Activated CD8-positive, alpha-beta memory T cell treated with anti-CD3 and anti-CD28 coated beads, Interleukin-2, amount 10 ng/mL, durations not matched to agents 7 days and 5 days (primary cell): ENCODE measurements at regions not wholly inside any gene's neighbourhood (a gene's known extent, or its start where the extent isn't known, plus 50 kb on each side); places are given as distances from the start of the nearest gene placed in this dataset.
A peak's percentile ranks its signal among the peaks of the same experiment; 100 is the strongest.

Experiments used
- ATAC-seq: fragments of 150-1000 bp; cut with Tn5 transposase; one replicate; pipeline ENCODE4 v1.10.0; 2021; ENCODE audit warnings: moderate library complexity
- CTCF ChIA-PET: fragments of 350-600 bp; sonication (Branson Sonifier 250); formaldehyde crosslinking; loops from one replicate; lab custom pipeline; 2021; ENCODE audit warnings: antibody characterized with exemption; lab: Charles Lee
- DNase-seq: peaks from one replicate; pipeline ENCODE4 v3.0.0-alpha.2; 2020
- H3K27ac Mint-ChIP-seq: one replicate; pipeline ENCODE4 v1.8.0; 2021; ENCODE audit warnings: mild to moderate bottlenecking, mixed read lengths
- H3K27me3 Mint-ChIP-seq: one replicate; pipeline ENCODE4 v1.8.0; 2021; ENCODE audit warnings: mixed read lengths
- H3K36me3 Mint-ChIP-seq: one replicate; pipeline ENCODE4 v1.8.0; 2021; ENCODE audit warnings: mild to moderate bottlenecking, mixed read lengths
- H3K4me1 Mint-ChIP-seq: one replicate; pipeline ENCODE4 v1.8.0; 2021; ENCODE audit warnings: mixed read lengths
- H3K4me3 Mint-ChIP-seq: one replicate; pipeline ENCODE4 v1.8.0; 2021; ENCODE audit warnings: mild to moderate bottlenecking, moderate library complexity, mixed read lengths
- H3K9me3 Mint-ChIP-seq: one replicate; pipeline ENCODE4 v1.8.0; 2022; ENCODE audit warnings: low read depth, mixed read lengths

DNA sequence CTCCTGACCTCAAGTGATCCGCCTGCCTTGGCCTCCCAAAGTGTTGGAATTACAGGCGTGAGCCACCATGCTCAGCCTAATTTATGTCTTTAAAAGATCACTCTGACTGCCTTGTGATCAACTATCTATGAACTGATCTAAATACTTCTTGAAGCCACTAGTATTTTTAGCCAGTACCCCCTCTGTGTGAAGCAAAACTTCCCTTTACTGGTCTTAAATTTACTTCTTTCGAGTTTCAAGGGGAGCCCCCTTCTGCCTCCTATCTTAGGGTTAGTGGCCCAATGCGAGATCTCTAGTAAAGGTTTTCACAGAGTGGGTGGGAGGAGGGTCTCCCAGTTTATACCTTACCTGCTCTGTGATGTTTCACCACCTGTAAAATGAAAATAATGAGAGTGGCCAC lies 66.1 kb upstream of the RPL11 start:
- Mint-ChIP-seq H3K27ac (no peak overlapping the region), H3K36me3 (no peaks in the 10 kb centered on the region), H3K27me3 (peaks cover 2% of the 10 kb centered on the region), H3K4me1 (peaks cover 33% of the 10 kb centered on the region), H3K9me3 (peaks cover 3% of the 10 kb centered on the region), H3K4me3 (no peak overlapping the region)
- no peak for DNase-seq
- no peak for ATAC-seq
- CTCF ChIA-PET, result interaction anchor here (1.0 to 1.6 kb wide), 2 partner anchors 8 to 9 kb away, joined by 4 to 5 read pairs; no protein-coding TSS in a partner anchor

DNA sequence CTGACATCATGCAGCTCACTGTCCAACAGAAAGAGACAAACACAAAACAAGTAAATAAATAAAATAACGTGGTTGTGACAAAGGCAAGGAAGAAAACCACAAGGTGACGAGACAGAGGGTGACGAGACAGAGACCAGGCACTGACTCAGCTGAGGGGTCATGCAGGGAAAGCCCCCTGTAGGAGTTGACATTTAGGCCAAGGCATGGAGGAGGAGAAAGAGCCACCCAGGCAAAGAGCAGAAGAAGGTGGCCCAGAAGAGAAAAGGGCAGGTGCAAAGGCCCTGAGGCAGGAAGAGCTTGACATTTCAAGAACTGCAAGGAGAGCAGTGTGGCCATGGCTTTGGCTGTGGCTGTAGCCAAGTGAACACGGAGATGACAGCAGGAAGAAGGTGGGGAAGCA lies 65.1 kb upstream of the ID3 start:
- DNase-seq (peak; percentile 51), ATAC-seq (peak; percentile 29)
- peaks cover 3% of the 10 kb centered on the region for H3K9me3 Mint-ChIP-seq
- peaks cover 2% of the 10 kb centered on the region for H3K27me3 Mint-ChIP-seq
- CTCF ChIA-PET, result interaction anchor here (1.0 to 2.7 kb wide), 6 partner anchors 9 to 79 kb away, joined by 3 to 7 read pairs (median 6); no protein-coding TSS in a partner anchor
- H3K4me3 Mint-ChIP-seq, result no peak overlapping the region
- H3K27ac Mint-ChIP-seq, result no peak overlapping the region
- peaks cover 42% of the 10 kb centered on the region for H3K4me1 Mint-ChIP-seq
- no peaks in the 10 kb centered on the region for H3K36me3 Mint-ChIP-seq

DNA sequence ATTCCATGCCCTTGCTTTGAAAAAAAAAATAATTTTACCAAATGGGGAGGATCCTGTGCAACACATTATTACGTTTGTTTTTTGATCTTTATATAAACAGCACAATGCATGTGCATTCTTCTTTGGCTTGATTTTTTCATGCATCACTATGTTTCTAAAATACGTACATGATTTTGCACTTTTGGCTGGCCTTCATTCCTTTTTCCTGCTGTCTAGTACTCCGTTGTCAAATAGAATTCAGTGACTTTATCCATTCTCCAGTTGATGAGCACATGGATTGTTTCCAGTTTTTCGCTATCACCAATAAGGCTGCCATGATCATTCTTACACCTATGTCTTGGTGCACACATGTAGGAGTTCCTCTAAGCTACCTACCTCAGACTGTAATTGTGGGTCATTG lies 63.0 kb upstream of the ID3 start:
- ATAC-seq (no peak), DNase-seq (no peak)
- Mint-ChIP-seq H3K27me3 (peaks cover 11% of the 10 kb centered on the region), H3K27ac (no peak overlapping the region), H3K4me1 (peaks cover 44% of the 10 kb centered on the region), H3K36me3 (no peaks in the 10 kb centered on the region), H3K9me3 (peaks cover 3% of the 10 kb centered on the region), H3K4me3 (no peak overlapping the region)
- CTCF ChIA-PET, result interaction anchor here (1.0 to 7.2 kb wide), 2 partner anchors 12 to 127 kb away, joined by 3 to 114 read pairs; no protein-coding TSS in a partner anchor

DNA sequence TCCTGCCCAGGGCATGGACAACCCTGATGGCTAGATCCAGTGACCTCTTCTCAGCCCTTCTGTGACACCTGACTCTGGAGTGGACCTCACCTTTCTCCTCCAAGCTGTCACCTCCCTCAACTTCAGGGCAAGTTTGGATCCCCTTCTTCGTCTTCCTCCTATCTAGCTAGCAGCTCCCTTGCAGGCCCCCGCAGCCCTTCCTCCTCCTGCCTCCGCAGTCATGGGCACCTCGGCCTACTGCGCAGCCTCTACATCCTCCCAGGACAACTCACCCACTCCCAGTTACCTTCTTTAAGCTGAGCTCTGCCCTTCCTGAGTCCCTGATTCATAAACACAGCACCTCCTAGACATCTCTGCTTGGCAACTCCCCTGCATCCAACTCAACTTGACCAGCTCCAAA lies 61.3 kb upstream of the ID3 start:
- no peaks in the 10 kb centered on the region for H3K36me3 Mint-ChIP-seq
- H3K9me3 Mint-ChIP-seq, result no peaks in the 10 kb centered on the region
- H3K4me1 Mint-ChIP-seq, result peaks cover 37% of the 10 kb centered on the region
- peak overlapping the region; percentile 12 for H3K4me3 Mint-ChIP-seq
- no peak for DNase-seq
- CTCF ChIA-PET, result interaction anchor here (0.7 to 7.2 kb wide), 9 partner anchors 14 to 81 kb away, joined by 3 to 114 read pairs (median 6); no protein-coding TSS in a partner anchor
- H3K27ac Mint-ChIP-seq, result no peak overlapping the region
- H3K27me3 Mint-ChIP-seq, result peaks cover 11% of the 10 kb centered on the region
- ATAC-seq, result no peak

DNA sequence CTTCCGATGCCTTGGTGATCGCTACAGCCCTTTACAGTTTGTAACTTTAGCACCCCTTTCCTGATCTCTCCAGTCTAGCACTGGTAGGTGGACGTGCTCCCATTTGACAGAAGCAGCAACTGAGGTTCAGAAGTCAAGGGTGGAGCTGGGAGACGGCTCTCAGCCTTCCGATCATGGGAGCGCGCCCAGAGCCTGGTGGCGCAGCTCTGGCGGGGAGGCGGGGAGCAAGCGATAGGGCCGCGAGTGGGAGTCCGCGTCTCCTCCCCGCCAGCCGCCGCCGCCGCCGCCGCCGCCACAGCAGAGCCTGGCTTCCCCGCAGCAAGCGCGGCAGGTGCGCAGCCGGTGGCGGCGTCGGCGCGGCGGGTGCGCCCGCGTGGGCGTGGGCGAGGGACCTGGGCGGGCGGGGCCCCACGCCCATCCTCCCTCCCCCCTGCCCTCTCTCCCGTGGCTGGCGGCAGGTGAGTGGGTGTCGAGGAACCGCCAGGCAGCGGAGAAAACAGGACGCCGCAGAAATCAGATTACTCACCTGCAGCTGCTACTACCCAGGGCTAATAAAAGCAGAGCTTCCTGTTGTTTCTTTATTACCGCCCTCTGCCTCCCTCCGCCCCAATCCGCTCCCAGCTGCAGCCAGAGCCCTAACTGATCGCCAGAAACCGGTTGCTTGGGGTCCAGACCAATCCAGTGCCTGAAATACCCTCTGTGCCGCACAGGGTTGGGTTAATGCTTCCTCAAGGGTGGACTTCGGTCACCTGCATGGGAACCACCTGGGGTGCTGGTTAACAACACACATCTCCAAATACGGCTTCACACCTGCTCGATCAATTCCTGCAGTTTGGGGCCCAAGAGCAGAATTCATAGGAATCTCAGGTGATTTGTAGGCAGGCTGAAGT lies 60.2 kb upstream of the ID3 start:
- no peaks in the 10 kb centered on the region for H3K9me3 Mint-ChIP-seq
- ATAC-seq (peak; percentile 82), DNase-seq (peak; percentile 81)
- peaks cover 11% of the 10 kb centered on the region for H3K27me3 Mint-ChIP-seq
- peaks cover 36% of the 10 kb centered on the region for H3K4me1 Mint-ChIP-seq
- H3K36me3 Mint-ChIP-seq, result no peaks in the 10 kb centered on the region
- H3K27ac Mint-ChIP-seq, result peak overlapping the region; percentile 61
- H3K4me3 Mint-ChIP-seq, result peak overlapping the region; percentile 67
- CTCF ChIA-PET, result interaction anchor here (0.9 to 7.2 kb wide), 11 partner anchors 15 to 79 kb away, joined by 3 to 114 read pairs (median 5); no protein-coding TSS in a partner anchor

DNA sequence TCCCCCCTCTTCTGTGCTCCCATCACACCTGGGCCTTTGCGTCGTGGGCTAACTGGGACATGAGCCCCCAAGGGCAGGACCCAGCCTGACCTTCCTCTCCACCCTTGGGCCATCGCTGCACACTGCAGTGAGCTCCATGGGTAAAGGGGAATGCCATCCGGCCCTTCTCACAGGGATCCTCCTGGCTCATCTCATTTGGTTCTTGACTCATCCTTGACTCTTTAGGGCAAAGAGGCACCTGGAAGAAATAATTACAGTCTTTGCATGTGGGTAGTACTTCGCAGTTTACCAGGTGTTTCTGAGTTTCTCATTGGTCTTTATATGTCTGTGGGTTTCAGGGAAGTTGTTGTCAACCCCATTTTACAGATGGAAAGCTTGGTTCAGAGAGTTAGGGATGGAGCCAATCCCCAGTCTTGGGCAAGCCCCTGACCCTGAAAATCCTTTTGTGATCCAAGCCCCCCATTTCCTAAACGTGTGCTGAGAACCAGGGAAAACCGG lies 59.3 kb upstream of the ID3 start:
- Mint-ChIP-seq H3K9me3 (no peaks in the 10 kb centered on the region), H3K4me1 (peaks cover 37% of the 10 kb centered on the region), H3K4me3 (peak overlapping the region; percentile 67), H3K27ac (no peak overlapping the region), H3K27me3 (peaks cover 11% of the 10 kb centered on the region), H3K36me3 (no peaks in the 10 kb centered on the region)
- no peak for DNase-seq
- CTCF ChIA-PET, result interaction anchor here (0.8 to 7.2 kb wide), 6 partner anchors 16 to 66 kb away, joined by 3 to 114 read pairs (median 5); no protein-coding TSS in a partner anchor
- no peak for ATAC-seq

DNA sequence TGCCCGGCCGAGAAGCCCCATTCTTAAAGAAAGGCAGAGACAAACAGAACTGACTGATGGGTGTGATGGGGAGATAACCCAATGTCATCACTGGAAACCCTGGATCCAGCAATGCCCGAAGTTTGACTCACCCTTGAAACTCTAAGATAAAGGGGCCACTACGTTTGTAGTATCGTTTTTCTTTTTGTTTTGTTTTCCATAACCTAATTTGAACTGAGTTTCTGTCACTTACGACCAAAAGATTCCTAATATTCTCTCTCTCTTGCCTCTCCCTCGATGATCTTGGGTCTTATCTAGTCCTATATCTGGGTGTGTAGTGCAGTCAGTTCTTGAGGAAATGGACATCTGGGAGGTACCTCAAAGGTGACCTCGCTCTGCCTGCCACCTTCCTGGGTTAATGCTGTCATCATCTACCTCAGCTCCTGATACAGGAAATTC lies 57.8 kb upstream of the ID3 start:
- no peaks in the 10 kb centered on the region for H3K9me3 Mint-ChIP-seq
- peaks cover 11% of the 10 kb centered on the region for H3K27me3 Mint-ChIP-seq
- no peaks in the 10 kb centered on the region for H3K36me3 Mint-ChIP-seq
- no peak overlapping the region for H3K4me3 Mint-ChIP-seq
- CTCF ChIA-PET, result interaction anchor here (0.8 to 7.2 kb wide), 5 partner anchors 17 to 89 kb away, joined by 3 to 114 read pairs (median 3); no protein-coding TSS in a partner anchor
- DNase-seq, result no peak
- no peak overlapping the region for H3K27ac Mint-ChIP-seq
- peaks cover 52% of the 10 kb centered on the region for H3K4me1 Mint-ChIP-seq
- ATAC-seq, result no peak

DNA sequence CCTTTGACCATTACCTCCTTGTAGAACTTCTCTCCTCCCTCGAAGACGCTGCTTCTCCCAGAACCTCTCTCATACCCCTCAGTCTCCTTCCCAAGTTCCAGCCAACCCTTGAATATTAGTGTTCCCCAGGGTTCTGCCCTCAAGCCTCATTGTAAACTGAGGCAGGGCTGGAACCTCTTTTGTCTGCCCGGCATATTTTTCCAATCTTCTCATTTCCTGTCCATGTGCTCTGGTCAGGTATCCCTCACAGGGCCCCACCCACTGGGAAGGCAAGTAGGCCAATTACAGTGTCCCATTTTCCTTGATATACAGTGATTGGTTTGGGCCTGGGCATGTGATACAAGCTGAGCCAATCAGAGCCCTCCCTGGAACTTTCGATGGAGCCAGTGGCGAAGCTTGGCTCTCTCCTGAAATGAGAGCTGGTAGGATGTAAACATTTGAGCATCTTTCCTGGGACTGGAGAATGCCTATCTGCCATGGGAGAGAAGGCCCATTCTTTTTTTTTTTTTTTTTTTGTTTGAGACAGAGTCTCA lies 57.1 kb upstream of the ID3 start:
- no peak overlapping the region for H3K27ac Mint-ChIP-seq
- no peak for ATAC-seq
- CTCF ChIA-PET, result interaction anchor here (1.5 to 7.2 kb wide), 2 partner anchors 18 to 88 kb away, joined by 3 to 114 read pairs; no protein-coding TSS in a partner anchor

DNA sequence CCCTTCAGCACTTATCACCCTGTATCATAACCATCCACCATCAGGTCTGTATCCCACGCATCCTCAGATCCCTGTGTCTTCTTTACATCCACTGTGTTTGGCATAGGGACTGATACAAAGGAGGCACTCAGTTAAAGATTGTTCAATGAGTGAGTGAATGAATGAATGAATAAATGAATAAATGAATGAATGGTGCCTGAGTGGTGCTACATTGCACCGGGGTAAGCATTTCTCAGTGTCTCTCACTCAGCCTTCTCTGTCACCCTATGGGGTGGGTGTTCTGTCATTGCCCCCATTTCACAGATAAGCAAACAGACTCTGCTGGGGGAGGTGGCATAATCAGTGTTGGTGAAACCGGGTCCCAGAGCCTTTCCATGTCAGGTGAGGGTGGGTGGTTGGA lies 56.6 kb upstream of the ID3 start:
- Mint-ChIP-seq H3K4me1 (peaks cover 58% of the 10 kb centered on the region), H3K27ac (no peak overlapping the region), H3K4me3 (no peak overlapping the region), H3K9me3 (no peaks in the 10 kb centered on the region), H3K36me3 (no peaks in the 10 kb centered on the region), H3K27me3 (peaks cover 9% of the 10 kb centered on the region)
- CTCF ChIA-PET, result interaction anchor here (1.5 kb wide), 1 partner anchor 88 kb away, joined by 3 read pairs; no protein-coding TSS in a partner anchor
- DNase-seq (no peak), ATAC-seq (no peak)

More for the DNA sequence above, 57.1 kb upstream of the ID3 start:
- Mint-ChIP-seq H3K36me3 (no peaks in the 10 kb centered on the region), H3K4me3 (no peak overlapping the region), H3K27me3 (peaks cover 11% of the 10 kb centered on the region), H3K9me3 (no peaks in the 10 kb centered on the region), H3K4me1 (peaks cover 58% of the 10 kb centered on the region)
- no peak for DNase-seq

DNA sequence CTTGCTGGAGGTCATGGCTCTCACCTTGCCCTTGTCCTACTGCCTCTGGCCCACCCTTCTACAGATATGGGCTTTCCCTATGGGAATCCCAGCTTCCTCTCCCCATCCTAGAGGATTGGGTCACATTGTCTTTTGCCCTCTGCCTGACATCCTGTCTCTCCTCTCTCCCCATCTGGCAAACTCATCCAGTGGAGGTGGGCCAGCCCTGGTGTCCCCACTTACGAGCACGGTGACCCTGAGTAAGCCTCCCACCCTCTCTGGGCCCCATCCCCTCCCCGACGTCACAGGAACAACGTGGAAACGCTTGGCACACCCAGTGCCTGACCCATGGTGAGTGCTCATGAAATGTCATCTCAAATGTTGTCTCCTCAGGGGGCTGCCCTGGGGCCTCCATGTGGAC lies 56.1 kb upstream of the ID3 start:
- DNase-seq, result no peak
- ATAC-seq, result no peak
- peaks cover 54% of the 10 kb centered on the region for H3K4me1 Mint-ChIP-seq
- no peaks in the 10 kb centered on the region for H3K9me3 Mint-ChIP-seq
- peaks cover 9% of the 10 kb centered on the region for H3K27me3 Mint-ChIP-seq
- CTCF ChIA-PET, result no interaction called here
- H3K27ac Mint-ChIP-seq, result no peak overlapping the region
- H3K4me3 Mint-ChIP-seq, result no peak overlapping the region
- no peaks in the 10 kb centered on the region for H3K36me3 Mint-ChIP-seq

DNA sequence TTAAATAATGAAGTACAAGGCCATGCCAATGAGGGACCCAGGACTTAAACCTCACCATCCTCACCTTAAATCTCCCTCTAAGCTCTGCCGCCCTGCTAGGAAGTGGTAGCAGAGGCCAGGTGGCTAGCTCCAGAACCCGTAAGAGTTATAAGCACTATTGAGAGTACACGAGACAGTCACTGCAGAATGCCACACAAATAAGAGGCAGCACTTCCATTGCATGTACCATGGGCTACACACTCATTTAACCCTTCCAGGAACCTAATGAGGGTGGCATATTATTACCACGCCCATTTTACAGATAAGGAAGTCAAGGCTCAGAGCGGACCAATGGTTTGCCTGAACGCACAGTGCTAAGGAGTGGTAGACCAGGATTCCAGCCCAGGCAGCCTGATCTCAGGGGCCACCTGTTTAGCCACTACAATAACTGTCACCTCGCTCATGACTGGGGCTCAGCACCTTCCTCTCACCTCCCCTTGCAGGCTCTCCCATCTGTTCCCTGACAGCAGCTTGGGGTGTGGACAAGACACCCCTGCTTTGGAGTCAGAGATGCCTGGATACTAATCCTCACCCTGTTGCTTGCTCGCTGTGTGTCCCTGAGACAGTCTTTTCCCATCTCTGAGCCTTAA lies 54.8 kb upstream of the ID3 start:
- DNase-seq (no peak), ATAC-seq (no peak)
- Mint-ChIP-seq H3K27me3 (peaks cover 7% of the 10 kb centered on the region), H3K27ac (peak overlapping the region; percentile 44), H3K9me3 (no peaks in the 10 kb centered on the region), H3K36me3 (no peaks in the 10 kb centered on the region), H3K4me3 (no peak overlapping the region), H3K4me1 (peaks cover 44% of the 10 kb centered on the region)
- CTCF ChIA-PET, result interaction anchor here (0.9 to 5.2 kb wide), 6 partner anchors 10 to 59 kb away, joined by 3 to 28 read pairs (median 6); partner anchors contain the start of gene ID3

DNA sequence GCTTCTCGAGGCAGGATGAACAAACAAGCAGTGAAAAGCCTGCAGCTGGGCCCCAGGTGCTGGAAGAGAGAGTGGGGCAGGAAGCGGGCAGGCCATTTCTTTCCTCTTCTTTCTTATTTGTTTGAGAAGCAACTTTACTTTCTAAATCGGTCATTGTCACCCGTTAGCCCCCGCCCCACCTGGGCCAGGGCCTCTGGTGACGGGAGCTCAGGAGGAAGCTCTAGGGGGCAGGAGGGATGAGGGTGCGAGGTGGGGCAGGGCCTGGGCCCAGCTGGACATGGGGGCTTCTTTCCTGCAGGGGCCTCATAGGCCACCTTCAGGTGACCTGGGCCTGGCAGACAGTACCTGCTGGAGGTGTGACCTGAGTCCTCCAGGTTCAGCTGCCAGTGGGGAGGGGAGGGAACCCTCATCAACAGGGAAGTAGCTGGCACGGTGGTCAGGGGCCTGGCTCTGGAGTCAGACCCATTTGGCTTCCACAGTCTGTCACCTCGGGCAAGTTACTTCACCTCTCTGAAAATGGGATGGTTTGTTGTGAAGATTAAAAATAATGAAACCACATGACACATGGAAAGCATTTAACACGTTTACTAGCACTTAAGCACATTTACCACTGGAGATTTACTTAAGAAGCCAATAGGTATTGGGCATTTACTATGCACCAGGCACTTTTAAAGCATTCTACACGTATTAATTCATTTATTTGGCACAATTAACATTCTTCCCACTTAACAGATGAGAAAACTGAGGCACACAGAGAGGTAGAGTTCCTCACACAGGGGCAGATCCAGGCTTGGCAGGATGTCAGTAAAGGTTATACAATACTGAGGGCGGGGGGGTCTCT lies 54.1 kb upstream of the ID3 start:
- H3K27ac Mint-ChIP-seq, result peak overlapping the region; percentile 85
- H3K27me3 Mint-ChIP-seq, result peaks cover under 1% of the 10 kb centered on the region
- H3K36me3 Mint-ChIP-seq, result no peaks in the 10 kb centered on the region
- H3K4me1 Mint-ChIP-seq, result peaks cover 36% of the 10 kb centered on the region
- no peak overlapping the region for H3K4me3 Mint-ChIP-seq
- CTCF ChIA-PET, result interaction anchor here (0.8 to 5.2 kb wide), 10 partner anchors 11 to 68 kb away, joined by 3 to 28 read pairs (median 6); partner anchors contain the start of gene ID3
- DNase-seq (peak; percentile 81), ATAC-seq (peak; percentile 79)
- no peaks in the 10 kb centered on the region for H3K9me3 Mint-ChIP-seq
